CD4-positive, alpha-beta T cell (primary cell): ENCODE measurements at regions not wholly inside any gene's neighbourhood (a gene's known extent, or its start where the extent isn't known, plus 50 kb on each side); places are given as distances from the start of the nearest gene placed in this dataset.

ENCODE experiments used
- ATAC-seq: fragments of 200-7000 bp; cut with Tn5 transposase; one replicate; pipeline ENCODE4 v1.10.0; 2022; ENCODE audit warnings: mild to moderate bottlenecking; ENCODE audit not compliant: poor library complexity
- CTCF ChIA-PET: fragments of 350-600 bp; sonication (Branson Sonifier 250); formaldehyde crosslinking; loops from one replicate; lab custom pipeline; 2021; ENCODE audit warnings: antibody characterized with exemption, inconsistent platforms; lab: Charles Lee
- POLR2A ChIA-PET: fragments of 350-600 bp; sonication (Branson Sonifier 250); formaldehyde crosslinking; loops from one replicate; lab custom pipeline; 2021; ENCODE audit warnings: antibody characterized with exemption, inconsistent platforms; lab: Charles Lee
- DNase-seq, 14 experiments: peaks; one replicate each; pipeline ENCODE4 v3.0.0-alpha.2; 2013 to 2020; ENCODE audit warnings: mixed read lengths in 2 of 14
- H3K27ac ChIP-seq, 2 donors: one replicate each; pipeline versions ENCODE4 v1.5.1 to v1.7.0; 2013; ENCODE audit warnings: low read length in 2 of 2, low read depth in 1 of 2, mild to moderate bottlenecking in 1 of 2
- H3K27me3 ChIP-seq, 2 experiments: 1 replicate in 1 of 2; 2 replicates in 1 of 2; pipeline versions ENCODE4 v1.6.1 to v1.7.0; 2013; ENCODE audit warnings: low read length in 2 of 2, control low read depth in 1 of 2, mild to moderate bottlenecking in 1 of 2, moderate library complexity in 1 of 2; ENCODE audit not compliant: insufficient read depth in 2 of 2, control insufficient read depth in 1 of 2
- H3K36me3 ChIP-seq: one replicate; pipeline ENCODE4 v1.6.1; 2013; ENCODE audit warnings: low read length, control low read depth; ENCODE audit not compliant: insufficient read depth
- H3K4me1 ChIP-seq: one replicate; pipeline ENCODE4 v1.6.1; 2013; ENCODE audit warnings: low read length, control low read depth; ENCODE audit not compliant: insufficient read depth
- H3K4me3 ChIP-seq: one replicate; pipeline ENCODE4 v1.5.1; 2013; ENCODE audit warnings: mild to moderate bottlenecking, low read length, moderate library complexity
- H3K9me3 ChIP-seq, 2 experiments: 1 replicate in 1 of 2; 2 replicates in 1 of 2; pipeline versions ENCODE4 v1.6.1 to v1.7.0; 2013; ENCODE audit warnings: low read length in 2 of 2, mild to moderate bottlenecking in 2 of 2, control low read depth in 1 of 2, moderate library complexity in 1 of 2; ENCODE audit not compliant: control insufficient read depth in 1 of 2, insufficient read depth in 1 of 2
- H3K27ac Mint-ChIP-seq: one replicate; pipeline ENCODE4 v1.8.0; 2020; ENCODE audit warnings: mixed read lengths
- H3K27me3 Mint-ChIP-seq: one replicate; pipeline ENCODE4 v1.8.0; 2021; ENCODE audit warnings: mixed read lengths
- H3K36me3 Mint-ChIP-seq: one replicate; pipeline ENCODE4 v1.8.0; 2021; ENCODE audit warnings: low read depth, mixed read lengths
- H3K4me1 Mint-ChIP-seq: one replicate; pipeline ENCODE4 v1.8.0; 2021; ENCODE audit warnings: low read depth, mixed read lengths
- H3K4me3 Mint-ChIP-seq: one replicate; pipeline ENCODE4 v1.8.0; 2020; ENCODE audit warnings: mild to moderate bottlenecking, mixed read lengths
- H3K9me3 Mint-ChIP-seq: one replicate; pipeline ENCODE4 v1.8.0; 2020; ENCODE audit warnings: mixed read lengths
- intact Hi-C, 2 experiments: fragments of 100-400 bp; cut with DNase I in 1 of 2; cut with micrococcal nuclease in 1 of 2; formaldehyde crosslinking; loops; one replicate each; pipeline versions ENCODE4 v1.15.1 to v1.9.0; 2023 to 2025; cut with DNase I, micrococcal nuclease
- TF ChIP-seq, protein P1 (sequence below): fragments of 200-600 bp; IDR thresholded peaks from one replicate; pipeline ENCODE4 v1.8.0; 2022; ENCODE audit warnings: antibody characterized with exemption, mild to moderate bottlenecking

DNA sequence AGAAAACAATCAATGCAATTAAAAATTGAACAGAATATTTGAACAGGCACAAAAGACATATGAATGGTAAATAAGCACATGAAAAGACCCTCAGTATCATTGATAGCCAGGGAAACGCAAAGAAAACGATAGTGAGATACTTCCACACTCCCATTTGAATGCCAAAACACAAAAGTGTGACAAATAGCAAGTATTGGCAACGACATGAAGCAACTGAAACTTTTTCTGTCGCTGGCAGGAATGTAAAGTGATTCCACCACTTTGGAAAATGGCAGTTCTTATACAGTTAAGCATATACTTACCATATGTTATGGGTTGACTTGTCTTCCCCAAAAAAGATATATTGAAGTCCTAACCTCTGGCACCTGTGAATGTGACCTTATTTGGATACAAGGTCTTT lies 62.9 kb upstream of the NAV2 start:
- no peaks in the 10 kb centered on the region for H3K36me3 Mint-ChIP-seq
- H3K27ac Mint-ChIP-seq, result no peak overlapping the region
- Histone ChIP-seq H3K27me3 (peaks cover 0 to 6% of the 10 kb centered on the region in 2 experiments), H3K4me3 (no peak overlapping the region), H3K9me3 (no peaks in the 10 kb centered on the region), H3K36me3 (no peaks in the 10 kb centered on the region), H3K4me1 (no peaks in the 10 kb centered on the region), H3K27ac (no peak overlapping the region)
- no peak overlapping the region for H3K4me3 Mint-ChIP-seq
- ATAC-seq (no peak), DNase-seq (no peak)
- H3K9me3 Mint-ChIP-seq, result no peaks in the 10 kb centered on the region
- H3K4me1 Mint-ChIP-seq, result no peaks in the 10 kb centered on the region
- TF ChIP-seq, protein P1, sequence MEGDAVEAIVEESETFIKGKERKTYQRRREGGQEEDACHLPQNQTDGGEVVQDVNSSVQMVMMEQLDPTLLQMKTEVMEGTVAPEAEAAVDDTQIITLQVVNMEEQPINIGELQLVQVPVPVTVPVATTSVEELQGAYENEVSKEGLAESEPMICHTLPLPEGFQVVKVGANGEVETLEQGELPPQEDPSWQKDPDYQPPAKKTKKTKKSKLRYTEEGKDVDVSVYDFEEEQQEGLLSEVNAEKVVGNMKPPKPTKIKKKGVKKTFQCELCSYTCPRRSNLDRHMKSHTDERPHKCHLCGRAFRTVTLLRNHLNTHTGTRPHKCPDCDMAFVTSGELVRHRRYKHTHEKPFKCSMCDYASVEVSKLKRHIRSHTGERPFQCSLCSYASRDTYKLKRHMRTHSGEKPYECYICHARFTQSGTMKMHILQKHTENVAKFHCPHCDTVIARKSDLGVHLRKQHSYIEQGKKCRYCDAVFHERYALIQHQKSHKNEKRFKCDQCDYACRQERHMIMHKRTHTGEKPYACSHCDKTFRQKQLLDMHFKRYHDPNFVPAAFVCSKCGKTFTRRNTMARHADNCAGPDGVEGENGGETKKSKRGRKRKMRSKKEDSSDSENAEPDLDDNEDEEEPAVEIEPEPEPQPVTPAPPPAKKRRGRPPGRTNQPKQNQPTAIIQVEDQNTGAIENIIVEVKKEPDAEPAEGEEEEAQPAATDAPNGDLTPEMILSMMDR, result no peak
- POLR2A ChIA-PET, result no interaction called here
- peaks cover 10% of the 10 kb centered on the region for H3K27me3 Mint-ChIP-seq
- CTCF ChIA-PET, result no interaction called here
- intact Hi-C loops, result no loop called here

DNA sequence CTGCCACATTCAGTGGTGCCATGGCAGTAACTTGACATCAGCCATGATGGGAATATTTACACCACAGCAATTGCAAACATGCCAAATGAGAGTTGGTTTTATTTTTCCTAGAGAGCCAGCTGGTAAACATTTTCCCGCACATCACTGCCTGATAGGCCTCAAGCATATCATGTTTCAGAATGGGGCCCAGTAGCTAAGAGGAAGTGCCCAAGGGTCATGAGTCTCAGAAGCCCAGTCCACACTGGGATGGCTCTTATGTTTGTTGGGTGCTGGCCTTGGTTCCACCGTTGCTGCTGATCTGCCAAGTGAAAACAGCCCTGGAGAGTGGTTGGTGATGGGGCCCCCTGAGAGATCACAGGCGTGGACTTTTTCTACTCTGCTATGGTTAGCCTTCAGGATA lies 64.3 kb upstream of the NAV2 start:
- TF ChIP-seq, protein P1, result no peak
- intact Hi-C loops, result no loop called here
- Histone ChIP-seq H3K27me3 (peaks cover 0 to 6% of the 10 kb centered on the region in 2 experiments), H3K27ac (no peak overlapping the region), H3K9me3 (no peaks in the 10 kb centered on the region), H3K4me3 (no peak overlapping the region), H3K4me1 (no peaks in the 10 kb centered on the region), H3K36me3 (no peaks in the 10 kb centered on the region)
- H3K9me3 Mint-ChIP-seq, result no peaks in the 10 kb centered on the region
- no peak overlapping the region for H3K4me3 Mint-ChIP-seq
- DNase-seq, result no peak
- no peaks in the 10 kb centered on the region for H3K36me3 Mint-ChIP-seq
- H3K4me1 Mint-ChIP-seq, result no peaks in the 10 kb centered on the region
- peaks cover 10% of the 10 kb centered on the region for H3K27me3 Mint-ChIP-seq
- ChIA-PET CTCF (no interaction called here), POLR2A (no interaction called here)
- no peak overlapping the region for H3K27ac Mint-ChIP-seq
- no peak for ATAC-seq

DNA sequence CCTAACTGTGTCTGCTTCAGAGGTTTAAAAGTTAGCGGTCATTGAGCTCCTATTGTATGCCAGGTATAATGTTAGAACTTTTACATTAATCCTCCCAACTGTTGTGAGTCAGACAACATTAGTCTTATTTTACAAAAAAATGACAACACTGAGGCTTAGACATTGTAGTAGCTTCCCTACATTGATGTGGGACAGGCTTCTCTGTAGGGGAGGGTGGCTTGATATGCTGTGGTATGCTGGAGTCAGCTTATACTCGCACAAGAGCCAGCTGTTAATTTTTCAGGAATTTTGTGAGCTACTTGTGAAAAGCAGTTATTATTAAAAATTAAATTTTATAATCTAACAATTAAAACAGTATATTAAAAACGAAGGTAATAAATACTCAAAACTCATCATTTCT lies 64.8 kb upstream of the NAV2 start:
- Mint-ChIP-seq H3K9me3 (no peaks in the 10 kb centered on the region), H3K27ac (no peak overlapping the region), H3K36me3 (no peaks in the 10 kb centered on the region), H3K4me3 (no peak overlapping the region), H3K4me1 (no peaks in the 10 kb centered on the region), H3K27me3 (peaks cover 10% of the 10 kb centered on the region)
- DNase-seq (no peak), ATAC-seq (no peak)
- Histone ChIP-seq H3K36me3 (no peaks in the 10 kb centered on the region), H3K4me3 (no peak overlapping the region), H3K9me3 (no peaks in the 10 kb centered on the region), H3K27ac (no peak overlapping the region), H3K4me1 (no peaks in the 10 kb centered on the region), H3K27me3 (peaks cover 0 to 6% of the 10 kb centered on the region in 2 experiments)
- CTCF ChIA-PET, result no interaction called here
- intact Hi-C loops, result no loop called here
- TF ChIP-seq, protein P1, result no peak
- POLR2A ChIA-PET, result no interaction called here
